HEK293 (cell line): ENCODE measurements at regions not wholly inside any gene's neighbourhood (a gene's known extent, or its start where the extent isn't known, plus 50 kb on each side); places are given as distances from the start of the nearest gene placed in this dataset.

Source experiments
- CTCF ChIA-PET: fragments of 350-600 bp; formaldehyde crosslinking; extraction: SDS; loops from one replicate; lab custom pipeline; 2021; ENCODE audit warnings: antibody characterized with exemption; lab: Yijun Ruan, JAX
- POLR2A ChIA-PET: fragments of 300-600 bp; formaldehyde crosslinking; extraction: SDS; loops from one replicate; lab custom pipeline; 2020; ENCODE audit warnings: antibody characterized with exemption, inconsistent platforms; lab: Yijun Ruan, JAX
- H3K27ac ChIP-seq: fragments of 200-500 bp; sonication (Bioruptor generic); 2 replicates; pipeline ENCODE4 v1.5.1; 2014; ENCODE audit warnings: low read depth, low read length, control low read depth, inconsistent platforms; ENCODE audit errors: extremely low read depth
- H3K36me3 ChIP-seq, 2 experiments: fragments of 200-500 bp in 1 of 2; sonication (Bioruptor generic) in 1 of 2; 1 replicate in 1 of 2; 2 replicates in 1 of 2; pipeline ENCODE4 v1.5.1; 2014 to 2017; ENCODE audit warnings: inconsistent platforms in 2 of 2, low read length in 2 of 2; ENCODE audit not compliant: control insufficient read depth in 2 of 2, insufficient read depth in 1 of 2
- H3K4me1 ChIP-seq: fragments of 200-500 bp; sonication (Bioruptor generic); 2 replicates; pipeline ENCODE4 v1.5.1; 2014; ENCODE audit warnings: mild to moderate bottlenecking, low read length, inconsistent platforms; ENCODE audit not compliant: control insufficient read depth, insufficient read depth
- H3K4me3 ChIP-seq: 2 replicates; pipeline ENCODE4 v1.5.1; 2011; ENCODE audit warnings: low read depth, mild to moderate bottlenecking, control low read depth, low read length, moderate library complexity
- H3K9me3 ChIP-seq: fragments of 200-500 bp; sonication (Bioruptor generic); 2 replicates; pipeline ENCODE4 v1.5.1; 2014; ENCODE audit warnings: low read depth, low read length, inconsistent platforms; ENCODE audit not compliant: control insufficient read depth, insufficient read depth
- HOXA7 ChIP-seq: sonication (generic); formaldehyde crosslinking; IDR thresholded peaks from 2 replicates; pipeline ENCODE4 v1.8.1; 2022; ENCODE audit warnings: missing genetic modification reagents, borderline replicate concordance
- KLF1 ChIP-seq: fragments of 450-650 bp; formaldehyde crosslinking; IDR thresholded peaks from 2 replicates; pipeline ENCODE4 v1.5.1; 2016; ENCODE audit warnings: missing biosample characterization, missing genetic modification characterization
- OSR2 ChIP-seq: fragments of 450-650 bp; formaldehyde crosslinking; IDR thresholded peaks from 2 replicates; pipeline ENCODE4 v1.5.1; 2016; ENCODE audit warnings: missing biosample characterization, missing genetic modification characterization
- RBAK ChIP-seq: fragments of 450-650 bp; formaldehyde crosslinking; IDR thresholded peaks from 2 replicates; pipeline ENCODE4 v1.5.1; 2016; ENCODE audit warnings: missing biosample characterization, missing genetic modification characterization
- SALL2 ChIP-seq: fragments of 450-650 bp; formaldehyde crosslinking; IDR thresholded peaks from 2 replicates; pipeline ENCODE4 v1.5.0; 2017; ENCODE audit warnings: missing biosample characterization, mild to moderate bottlenecking, missing genetic modification characterization, borderline replicate concordance
- SETDB1 ChIP-seq: IDR thresholded peaks from one replicate; pipeline ENCODE4 v1.6.1; 2017; ENCODE audit warnings: mild to moderate bottlenecking, low read length, moderate library complexity, mixed read lengths; ENCODE audit not compliant: insufficient read length
- ZBTB17 ChIP-seq: fragments of 450-650 bp; formaldehyde crosslinking; IDR thresholded peaks from 2 replicates; pipeline ENCODE4 v1.5.1; 2016; ENCODE audit warnings: missing biosample characterization, missing genetic modification characterization
- ZEB2 ChIP-seq: fragments of 450-650 bp; formaldehyde crosslinking; IDR thresholded peaks from 2 replicates; pipeline ENCODE4 v1.5.1; 2016; ENCODE audit warnings: missing biosample characterization, missing genetic modification characterization
- ZNF2 ChIP-seq: fragments of 450-650 bp; formaldehyde crosslinking; IDR thresholded peaks from 2 replicates; pipeline ENCODE4 v1.5.1; 2016; ENCODE audit warnings: missing biosample characterization, missing genetic modification characterization
- ZNF211 ChIP-seq: fragments of 450-650 bp; formaldehyde crosslinking; IDR thresholded peaks from 2 replicates; pipeline ENCODE4 v1.5.1; 2016; ENCODE audit warnings: low read depth, missing biosample characterization, missing genetic modification characterization
- ZNF214 ChIP-seq: fragments of 450-650 bp; formaldehyde crosslinking; IDR thresholded peaks from 2 replicates; pipeline ENCODE4 v1.5.1; 2017; ENCODE audit warnings: missing biosample characterization, mild to moderate bottlenecking, missing genetic modification characterization, borderline replicate concordance
- ZNF311 ChIP-seq: fragments of 450-650 bp; formaldehyde crosslinking; IDR thresholded peaks from 2 replicates; pipeline ENCODE4 v1.5.1; 2017; ENCODE audit warnings: missing biosample characterization, missing genetic modification characterization, borderline replicate concordance
- ZNF501 ChIP-seq: fragments of 450-650 bp; formaldehyde crosslinking; IDR thresholded peaks from 2 replicates; pipeline ENCODE4 v1.5.1; 2016; ENCODE audit warnings: missing biosample characterization, missing genetic modification characterization
- ZNF544 ChIP-seq: fragments of 450-650 bp; formaldehyde crosslinking; IDR thresholded peaks from 2 replicates; pipeline ENCODE4 v1.5.0; 2017; ENCODE audit warnings: missing biosample characterization, missing genetic modification characterization
- TF ChIP-seq, protein P1 (sequence below): fragments of 450-650 bp; formaldehyde crosslinking; IDR thresholded peaks from 2 replicates; pipeline ENCODE4 v1.5.1; 2016; ENCODE audit warnings: missing biosample characterization, missing genetic modification characterization
- TF ChIP-seq, protein P2 (sequence below): fragments of 450-650 bp; formaldehyde crosslinking; IDR thresholded peaks from 2 replicates; pipeline ENCODE4 v1.5.1; 2016; ENCODE audit warnings: missing biosample characterization, missing genetic modification characterization
- TF ChIP-seq, protein P3 (sequence below): fragments of 450-650 bp; formaldehyde crosslinking; IDR thresholded peaks from 2 replicates; pipeline ENCODE4 v1.5.1; 2016; ENCODE audit warnings: missing biosample characterization, missing genetic modification characterization, borderline replicate concordance
- TF ChIP-seq, protein P4 (sequence below): fragments of 450-650 bp; IDR thresholded peaks from 2 replicates; pipeline ENCODE4 v1.5.1; 2018; ENCODE audit warnings: missing biosample characterization, mild to moderate bottlenecking, missing genetic modification characterization
- TF ChIP-seq, protein P5 (sequence below): fragments of 450-650 bp; formaldehyde crosslinking; IDR thresholded peaks from 2 replicates; pipeline ENCODE4 v1.5.1; 2017; ENCODE audit warnings: missing biosample characterization, missing genetic modification characterization
- TF ChIP-seq, protein P6 (sequence below): fragments of 450-650 bp; formaldehyde crosslinking; IDR thresholded peaks from 2 replicates; pipeline ENCODE4 v1.5.1; 2016; ENCODE audit warnings: missing biosample characterization, missing genetic modification characterization

DNA sequence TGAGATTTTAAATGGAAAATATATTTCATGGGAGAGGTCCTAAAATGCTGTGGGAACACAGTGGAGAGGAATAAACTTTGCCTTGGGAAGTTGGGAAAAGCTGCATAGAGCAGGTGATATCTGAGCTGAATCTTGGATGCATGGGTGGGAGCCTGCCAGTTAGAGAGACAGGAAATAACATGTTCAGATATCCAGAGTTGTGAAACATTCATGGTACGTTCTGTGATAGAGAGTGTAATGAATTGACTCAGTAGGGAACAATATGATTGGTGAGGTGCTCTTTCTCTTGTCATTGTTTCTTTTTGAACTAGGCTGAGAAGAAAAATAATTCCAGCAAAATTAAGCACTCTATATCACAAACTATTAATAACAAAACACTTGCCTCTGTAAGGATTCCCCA is 72.8 kb downstream of the RPS12 start:
- TF ChIP-seq ZEB2 (no peak), KLF1 (tag by site-specific recombination) (no peak), SETDB1 (no peak), ZNF311 (tag by site-specific recombination) (no peak), ZNF501 (tag by site-specific recombination) (no peak), ZNF211 (tag by site-specific recombination) (no peak), HOXA7 (CRISPR knock-in tag) (no peak), ZNF2 (no peak), ZBTB17 (tag by site-specific recombination) (no peak), SALL2 (no peak), ZNF214 (tag by site-specific recombination) (no peak), RBAK (tag by site-specific recombination) (no peak), OSR2 (tag by site-specific recombination) (no peak), ZNF544 (tag by site-specific recombination) (no peak)
- TF ChIP-seq, protein P1, sequence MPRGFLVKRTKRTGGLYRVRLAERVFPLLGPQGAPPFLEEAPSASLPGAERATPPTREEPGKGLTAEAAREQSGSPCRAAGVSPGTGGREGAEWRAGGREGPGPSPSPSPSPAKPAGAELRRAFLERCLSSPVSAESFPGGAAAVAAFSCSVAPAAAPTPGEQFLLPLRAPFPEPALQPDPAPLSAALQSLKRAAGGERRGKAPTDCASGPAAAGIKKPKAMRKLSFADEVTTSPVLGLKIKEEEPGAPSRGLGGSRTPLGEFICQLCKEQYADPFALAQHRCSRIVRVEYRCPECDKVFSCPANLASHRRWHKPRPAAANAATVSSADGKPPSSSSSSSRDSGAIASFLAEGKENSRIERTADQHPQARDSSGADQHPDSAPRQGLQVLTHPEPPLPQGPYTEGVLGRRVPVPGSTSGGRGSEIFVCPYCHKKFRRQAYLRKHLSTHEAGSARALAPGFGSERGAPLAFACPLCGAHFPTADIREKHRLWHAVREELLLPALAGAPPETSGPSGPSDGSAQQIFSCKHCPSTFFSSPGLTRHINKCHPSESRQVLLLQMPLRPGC = no peak
- TF ChIP-seq, protein P2, sequence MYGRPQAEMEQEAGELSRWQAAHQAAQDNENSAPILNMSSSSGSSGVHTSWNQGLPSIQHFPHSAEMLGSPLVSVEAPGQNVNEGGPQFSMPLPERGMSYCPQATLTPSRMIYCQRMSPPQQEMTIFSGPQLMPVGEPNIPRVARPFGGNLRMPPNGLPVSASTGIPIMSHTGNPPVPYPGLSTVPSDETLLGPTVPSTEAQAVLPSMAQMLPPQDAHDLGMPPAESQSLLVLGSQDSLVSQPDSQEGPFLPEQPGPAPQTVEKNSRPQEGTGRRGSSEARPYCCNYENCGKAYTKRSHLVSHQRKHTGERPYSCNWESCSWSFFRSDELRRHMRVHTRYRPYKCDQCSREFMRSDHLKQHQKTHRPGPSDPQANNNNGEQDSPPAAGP (tag by site-specific recombination) = no peak
- TF ChIP-seq, protein P3, sequence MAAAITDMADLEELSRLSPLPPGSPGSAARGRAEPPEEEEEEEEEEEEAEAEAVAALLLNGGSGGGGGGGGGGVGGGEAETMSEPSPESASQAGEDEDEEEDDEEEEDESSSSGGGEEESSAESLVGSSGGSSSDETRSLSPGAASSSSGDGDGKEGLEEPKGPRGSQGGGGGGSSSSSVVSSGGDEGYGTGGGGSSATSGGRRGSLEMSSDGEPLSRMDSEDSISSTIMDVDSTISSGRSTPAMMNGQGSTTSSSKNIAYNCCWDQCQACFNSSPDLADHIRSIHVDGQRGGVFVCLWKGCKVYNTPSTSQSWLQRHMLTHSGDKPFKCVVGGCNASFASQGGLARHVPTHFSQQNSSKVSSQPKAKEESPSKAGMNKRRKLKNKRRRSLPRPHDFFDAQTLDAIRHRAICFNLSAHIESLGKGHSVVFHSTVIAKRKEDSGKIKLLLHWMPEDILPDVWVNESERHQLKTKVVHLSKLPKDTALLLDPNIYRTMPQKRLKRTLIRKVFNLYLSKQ (tag by site-specific recombination) = no peak
- TF ChIP-seq, protein P4, sequence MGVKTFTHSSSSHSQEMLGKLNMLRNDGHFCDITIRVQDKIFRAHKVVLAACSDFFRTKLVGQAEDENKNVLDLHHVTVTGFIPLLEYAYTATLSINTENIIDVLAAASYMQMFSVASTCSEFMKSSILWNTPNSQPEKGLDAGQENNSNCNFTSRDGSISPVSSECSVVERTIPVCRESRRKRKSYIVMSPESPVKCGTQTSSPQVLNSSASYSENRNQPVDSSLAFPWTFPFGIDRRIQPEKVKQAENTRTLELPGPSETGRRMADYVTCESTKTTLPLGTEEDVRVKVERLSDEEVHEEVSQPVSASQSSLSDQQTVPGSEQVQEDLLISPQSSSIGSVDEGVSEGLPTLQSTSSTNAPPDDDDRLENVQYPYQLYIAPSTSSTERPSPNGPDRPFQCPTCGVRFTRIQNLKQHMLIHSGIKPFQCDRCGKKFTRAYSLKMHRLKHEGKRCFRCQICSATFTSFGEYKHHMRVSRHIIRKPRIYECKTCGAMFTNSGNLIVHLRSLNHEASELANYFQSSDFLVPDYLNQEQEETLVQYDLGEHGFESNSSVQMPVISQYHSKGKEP (tag by site-specific recombination) = no peak
- TF ChIP-seq, protein P5, sequence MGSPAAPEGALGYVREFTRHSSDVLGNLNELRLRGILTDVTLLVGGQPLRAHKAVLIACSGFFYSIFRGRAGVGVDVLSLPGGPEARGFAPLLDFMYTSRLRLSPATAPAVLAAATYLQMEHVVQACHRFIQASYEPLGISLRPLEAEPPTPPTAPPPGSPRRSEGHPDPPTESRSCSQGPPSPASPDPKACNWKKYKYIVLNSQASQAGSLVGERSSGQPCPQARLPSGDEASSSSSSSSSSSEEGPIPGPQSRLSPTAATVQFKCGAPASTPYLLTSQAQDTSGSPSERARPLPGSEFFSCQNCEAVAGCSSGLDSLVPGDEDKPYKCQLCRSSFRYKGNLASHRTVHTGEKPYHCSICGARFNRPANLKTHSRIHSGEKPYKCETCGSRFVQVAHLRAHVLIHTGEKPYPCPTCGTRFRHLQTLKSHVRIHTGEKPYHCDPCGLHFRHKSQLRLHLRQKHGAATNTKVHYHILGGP = no peak
- TF ChIP-seq, protein P6, sequence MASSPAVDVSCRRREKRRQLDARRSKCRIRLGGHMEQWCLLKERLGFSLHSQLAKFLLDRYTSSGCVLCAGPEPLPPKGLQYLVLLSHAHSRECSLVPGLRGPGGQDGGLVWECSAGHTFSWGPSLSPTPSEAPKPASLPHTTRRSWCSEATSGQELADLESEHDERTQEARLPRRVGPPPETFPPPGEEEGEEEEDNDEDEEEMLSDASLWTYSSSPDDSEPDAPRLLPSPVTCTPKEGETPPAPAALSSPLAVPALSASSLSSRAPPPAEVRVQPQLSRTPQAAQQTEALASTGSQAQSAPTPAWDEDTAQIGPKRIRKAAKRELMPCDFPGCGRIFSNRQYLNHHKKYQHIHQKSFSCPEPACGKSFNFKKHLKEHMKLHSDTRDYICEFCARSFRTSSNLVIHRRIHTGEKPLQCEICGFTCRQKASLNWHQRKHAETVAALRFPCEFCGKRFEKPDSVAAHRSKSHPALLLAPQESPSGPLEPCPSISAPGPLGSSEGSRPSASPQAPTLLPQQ (tag by site-specific recombination) = no peak
- TF ChIP-seq, all 188 proteins: peak for 0
- Histone ChIP-seq H3K36me3 (no peaks in the 10 kb centered on the region), H3K4me1 (no peaks in the 10 kb centered on the region), H3K9me3 (no peaks in the 10 kb centered on the region; the same call in 1 of the 2 replicates), H3K4me3 (no peak overlapping the region), H3K27ac (no peak overlapping the region)
- CTCF ChIA-PET = no interaction called here
- POLR2A ChIA-PET = no interaction called here
